HEK293 (cell line): ENCODE measurements at regions not wholly inside any gene's neighbourhood (a gene's known extent, or its start where the extent isn't known, plus 50 kb on each side); places are given as distances from the start of the nearest gene placed in this dataset.

Source experiments
- CTCF ChIA-PET: fragments of 350-600 bp; formaldehyde crosslinking; extraction: SDS; loops from one replicate; lab custom pipeline; 2021; ENCODE audit warnings: antibody characterized with exemption; lab: Yijun Ruan, JAX
- POLR2A ChIA-PET: fragments of 300-600 bp; formaldehyde crosslinking; extraction: SDS; loops from one replicate; lab custom pipeline; 2020; ENCODE audit warnings: antibody characterized with exemption, inconsistent platforms; lab: Yijun Ruan, JAX
- H3K27ac ChIP-seq: fragments of 200-500 bp; sonication (Bioruptor generic); 2 replicates; pipeline ENCODE4 v1.5.1; 2014; ENCODE audit warnings: low read depth, low read length, control low read depth, inconsistent platforms; ENCODE audit errors: extremely low read depth
- H3K36me3 ChIP-seq, 2 experiments: fragments of 200-500 bp in 1 of 2; sonication (Bioruptor generic) in 1 of 2; 1 replicate in 1 of 2; 2 replicates in 1 of 2; pipeline ENCODE4 v1.5.1; 2014 to 2017; ENCODE audit warnings: inconsistent platforms in 2 of 2, low read length in 2 of 2; ENCODE audit not compliant: control insufficient read depth in 2 of 2, insufficient read depth in 1 of 2
- H3K4me1 ChIP-seq: fragments of 200-500 bp; sonication (Bioruptor generic); 2 replicates; pipeline ENCODE4 v1.5.1; 2014; ENCODE audit warnings: mild to moderate bottlenecking, low read length, inconsistent platforms; ENCODE audit not compliant: control insufficient read depth, insufficient read depth
- H3K4me3 ChIP-seq: 2 replicates; pipeline ENCODE4 v1.5.1; 2011; ENCODE audit warnings: low read depth, mild to moderate bottlenecking, control low read depth, low read length, moderate library complexity
- H3K9me3 ChIP-seq: fragments of 200-500 bp; sonication (Bioruptor generic); 2 replicates; pipeline ENCODE4 v1.5.1; 2014; ENCODE audit warnings: low read depth, low read length, inconsistent platforms; ENCODE audit not compliant: control insufficient read depth, insufficient read depth
- GFI1B ChIP-seq: fragments of 450-650 bp; formaldehyde crosslinking; IDR thresholded peaks from 2 replicates; pipeline ENCODE4 v1.5.1; 2016; ENCODE audit warnings: missing biosample characterization, missing genetic modification characterization
- GLIS1 ChIP-seq: fragments of 450-650 bp; formaldehyde crosslinking; IDR thresholded peaks from 2 replicates; pipeline ENCODE4 v1.5.1; 2016; ENCODE audit warnings: missing biosample characterization, missing genetic modification characterization
- WT1 ChIP-seq: fragments of 450-650 bp; formaldehyde crosslinking; IDR thresholded peaks from 2 replicates; pipeline ENCODE4 v1.5.1; 2016; ENCODE audit warnings: missing biosample characterization, missing genetic modification characterization
- ZBTB17 ChIP-seq: fragments of 450-650 bp; formaldehyde crosslinking; IDR thresholded peaks from 2 replicates; pipeline ENCODE4 v1.5.1; 2016; ENCODE audit warnings: missing biosample characterization, missing genetic modification characterization
- ZBTB20 ChIP-seq: fragments of 450-650 bp; formaldehyde crosslinking; IDR thresholded peaks from 2 replicates; pipeline ENCODE4 v1.5.1; 2016; ENCODE audit warnings: missing biosample characterization, missing genetic modification characterization
- ZFP37 ChIP-seq: fragments of 450-650 bp; formaldehyde crosslinking; IDR thresholded peaks from 2 replicates; pipeline ENCODE4 v1.5.1; 2016; ENCODE audit warnings: missing biosample characterization, missing genetic modification characterization
- ZNF121 ChIP-seq: fragments of 450-650 bp; formaldehyde crosslinking; IDR thresholded peaks from 2 replicates; pipeline ENCODE4 v1.5.1; 2016; ENCODE audit warnings: missing biosample characterization, missing genetic modification characterization
- ZNF132 ChIP-seq: fragments of 450-650 bp; formaldehyde crosslinking; IDR thresholded peaks from 2 replicates; pipeline ENCODE4 v1.5.1; 2017; ENCODE audit warnings: missing biosample characterization, missing genetic modification characterization, borderline replicate concordance
- ZNF155 ChIP-seq: fragments of 450-650 bp; formaldehyde crosslinking; IDR thresholded peaks from 2 replicates; pipeline ENCODE4 v1.5.1; 2016; ENCODE audit warnings: missing biosample characterization, missing genetic modification characterization
- ZNF169 ChIP-seq: fragments of 450-650 bp; formaldehyde crosslinking; IDR thresholded peaks from 2 replicates; pipeline ENCODE4 v1.5.1; 2016; ENCODE audit warnings: missing biosample characterization, missing genetic modification characterization
- ZNF266 ChIP-seq: fragments of 450-650 bp; formaldehyde crosslinking; IDR thresholded peaks from 2 replicates; pipeline ENCODE4 v1.5.1; 2016; ENCODE audit warnings: missing biosample characterization, missing genetic modification characterization, low read depth
- ZNF341 ChIP-seq: fragments of 450-650 bp; formaldehyde crosslinking; IDR thresholded peaks from 2 replicates; pipeline ENCODE4; 2016; ENCODE audit warnings: low read depth, missing biosample characterization, missing genetic modification characterization
- ZNF366 ChIP-seq: fragments of 450-650 bp; formaldehyde crosslinking; conservative IDR thresholded peaks from 2 replicates; pipeline ENCODE4 v1.5.1; 2016; ENCODE audit warnings: missing biosample characterization, missing genetic modification characterization
- ZNF433 ChIP-seq: fragments of 450-650 bp; formaldehyde crosslinking; IDR thresholded peaks from 2 replicates; pipeline ENCODE4 v1.5.1; 2016; ENCODE audit warnings: missing biosample characterization, missing genetic modification characterization, low read depth
- ZNF521 ChIP-seq: fragments of 450-650 bp; formaldehyde crosslinking; IDR thresholded peaks from 2 replicates; pipeline ENCODE4 v1.5.1; 2017; ENCODE audit warnings: missing biosample characterization, mild to moderate bottlenecking, missing genetic modification characterization
- ZNF530 ChIP-seq: fragments of 450-650 bp; formaldehyde crosslinking; IDR thresholded peaks from 2 replicates; pipeline ENCODE4 v1.5.1; 2016; ENCODE audit warnings: low read depth, missing biosample characterization, missing genetic modification characterization
- ZNF558 ChIP-seq: fragments of 450-650 bp; formaldehyde crosslinking; IDR thresholded peaks from 2 replicates; pipeline ENCODE4 v1.5.1; 2016; ENCODE audit warnings: missing biosample characterization, missing genetic modification characterization
- ZNF600 ChIP-seq: fragments of 450-650 bp; formaldehyde crosslinking; IDR thresholded peaks from 2 replicates; pipeline ENCODE4 v1.5.1; 2016; ENCODE audit warnings: missing biosample characterization, missing genetic modification characterization
- ZNF623 ChIP-seq: fragments of 450-650 bp; formaldehyde crosslinking; IDR thresholded peaks from 2 replicates; pipeline ENCODE4 v1.5.1; 2016; ENCODE audit warnings: missing biosample characterization, missing genetic modification characterization
- ZNF768 ChIP-seq: fragments of 450-650 bp; formaldehyde crosslinking; IDR thresholded peaks from 2 replicates; pipeline ENCODE4 v1.5.1; 2018; ENCODE audit warnings: missing biosample characterization, mild to moderate bottlenecking, missing genetic modification characterization
- ZNF837 ChIP-seq: fragments of 450-650 bp; formaldehyde crosslinking; IDR thresholded peaks from 2 replicates; pipeline ENCODE4 v1.5.1; 2016; ENCODE audit warnings: missing biosample characterization, missing genetic modification characterization
- TF ChIP-seq, protein P1 (sequence below): fragments of 450-650 bp; formaldehyde crosslinking; IDR thresholded peaks from 2 replicates; pipeline ENCODE4 v1.5.1; 2016; ENCODE audit warnings: missing biosample characterization, missing genetic modification characterization, borderline replicate concordance
- TF ChIP-seq, protein P2 (sequence below): fragments of 450-650 bp; formaldehyde crosslinking; conservative IDR thresholded peaks from 2 replicates; pipeline ENCODE4 v1.5.1; 2016; ENCODE audit warnings: low read depth, missing biosample characterization, missing genetic modification characterization
- TF ChIP-seq, protein P3 (sequence below): fragments of 450-650 bp; formaldehyde crosslinking; IDR thresholded peaks from 2 replicates; pipeline ENCODE4 v1.5.1; 2016; ENCODE audit warnings: missing biosample characterization, missing genetic modification characterization
- TF ChIP-seq, protein P4 (sequence below): fragments of 450-650 bp; formaldehyde crosslinking; IDR thresholded peaks from 2 replicates; pipeline ENCODE4 v1.5.1; 2016; ENCODE audit warnings: missing biosample characterization, missing genetic modification characterization
- TF ChIP-seq, protein P5 (sequence below): fragments of 450-650 bp; formaldehyde crosslinking; IDR thresholded peaks from 2 replicates; pipeline ENCODE4 v1.5.1; 2016; ENCODE audit warnings: missing biosample characterization, missing genetic modification characterization

DNA sequence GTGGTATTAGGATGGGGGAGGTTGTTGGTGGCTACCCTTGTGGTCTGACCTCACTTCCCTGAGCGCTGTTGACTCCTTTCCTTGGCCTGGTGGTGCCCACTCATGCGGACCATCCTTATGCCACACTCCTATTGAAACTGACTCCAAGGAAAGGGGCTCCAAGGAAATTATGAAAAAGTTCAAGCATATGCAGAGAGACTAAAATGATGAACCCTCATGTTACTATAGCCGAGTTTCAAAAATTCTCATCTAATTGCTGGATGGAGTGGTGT, 75.0 kb upstream of the CALM2 start:
- ChIA-PET POLR2A (no interaction called here), CTCF (interaction anchor here (0.5 kb wide), 1 partner anchor 242 kb away, joined by 3 read pairs; no protein-coding TSS in a partner anchor)
- TF ChIP-seq ZNF341 (tag by site-specific recombination): no peak
- no peak for TF ChIP-seq ZFP37 (tag by site-specific recombination)
- no peak for TF ChIP-seq ZNF433
- no peak for TF ChIP-seq ZNF266
- TF ChIP-seq ZNF521 (tag by site-specific recombination): no peak
- TF ChIP-seq, protein P1, sequence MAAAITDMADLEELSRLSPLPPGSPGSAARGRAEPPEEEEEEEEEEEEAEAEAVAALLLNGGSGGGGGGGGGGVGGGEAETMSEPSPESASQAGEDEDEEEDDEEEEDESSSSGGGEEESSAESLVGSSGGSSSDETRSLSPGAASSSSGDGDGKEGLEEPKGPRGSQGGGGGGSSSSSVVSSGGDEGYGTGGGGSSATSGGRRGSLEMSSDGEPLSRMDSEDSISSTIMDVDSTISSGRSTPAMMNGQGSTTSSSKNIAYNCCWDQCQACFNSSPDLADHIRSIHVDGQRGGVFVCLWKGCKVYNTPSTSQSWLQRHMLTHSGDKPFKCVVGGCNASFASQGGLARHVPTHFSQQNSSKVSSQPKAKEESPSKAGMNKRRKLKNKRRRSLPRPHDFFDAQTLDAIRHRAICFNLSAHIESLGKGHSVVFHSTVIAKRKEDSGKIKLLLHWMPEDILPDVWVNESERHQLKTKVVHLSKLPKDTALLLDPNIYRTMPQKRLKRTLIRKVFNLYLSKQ (tag by site-specific recombination): no peak
- TF ChIP-seq ZNF155 (tag by site-specific recombination): no peak
- TF ChIP-seq ZBTB20 (tag by site-specific recombination): no peak
- TF ChIP-seq ZNF623 (tag by site-specific recombination): no peak
- no peak for TF ChIP-seq ZNF768
- no peak for TF ChIP-seq ZNF366 (tag by site-specific recombination)
- no peak for TF ChIP-seq GFI1B (tag by site-specific recombination)
- no peak for TF ChIP-seq ZNF132
- no peak for TF ChIP-seq ZNF530 (tag by site-specific recombination)
- no peak for TF ChIP-seq ZNF558 (tag by site-specific recombination)
- TF ChIP-seq, protein P2, sequence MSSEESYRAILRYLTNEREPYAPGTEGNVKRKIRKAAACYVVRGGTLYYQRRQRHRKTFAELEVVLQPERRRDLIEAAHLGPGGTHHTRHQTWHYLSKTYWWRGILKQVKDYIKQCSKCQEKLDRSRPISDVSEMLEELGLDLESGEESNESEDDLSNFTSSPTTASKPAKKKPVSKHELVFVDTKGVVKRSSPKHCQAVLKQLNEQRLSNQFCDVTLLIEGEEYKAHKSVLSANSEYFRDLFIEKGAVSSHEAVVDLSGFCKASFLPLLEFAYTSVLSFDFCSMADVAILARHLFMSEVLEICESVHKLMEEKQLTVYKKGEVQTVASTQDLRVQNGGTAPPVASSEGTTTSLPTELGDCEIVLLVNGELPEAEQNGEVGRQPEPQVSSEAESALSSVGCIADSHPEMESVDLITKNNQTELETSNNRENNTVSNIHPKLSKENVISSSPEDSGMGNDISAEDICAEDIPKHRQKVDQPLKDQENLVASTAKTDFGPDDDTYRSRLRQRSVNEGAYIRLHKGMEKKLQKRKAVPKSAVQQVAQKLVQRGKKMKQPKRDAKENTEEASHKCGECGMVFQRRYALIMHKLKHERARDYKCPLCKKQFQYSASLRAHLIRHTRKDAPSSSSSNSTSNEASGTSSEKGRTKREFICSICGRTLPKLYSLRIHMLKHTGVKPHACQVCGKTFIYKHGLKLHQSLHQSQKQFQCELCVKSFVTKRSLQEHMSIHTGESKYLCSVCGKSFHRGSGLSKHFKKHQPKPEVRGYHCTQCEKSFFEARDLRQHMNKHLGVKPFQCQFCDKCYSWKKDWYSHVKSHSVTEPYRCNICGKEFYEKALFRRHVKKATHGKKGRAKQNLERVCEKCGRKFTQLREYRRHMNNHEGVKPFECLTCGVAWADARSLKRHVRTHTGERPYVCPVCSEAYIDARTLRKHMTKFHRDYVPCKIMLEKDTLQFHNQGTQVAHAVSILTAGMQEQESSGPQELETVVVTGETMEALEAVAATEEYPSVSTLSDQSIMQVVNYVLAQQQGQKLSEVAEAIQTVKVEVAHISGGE (tag by site-specific recombination): no peak
- no peak for TF ChIP-seq ZNF169 (tag by site-specific recombination)
- H3K4me3 ChIP-seq: no peak overlapping the region
- no peak overlapping the region for H3K27ac ChIP-seq
- H3K36me3 ChIP-seq: no peaks in the 10 kb centered on the region
- H3K4me1 ChIP-seq: peaks cover 12% of the 10 kb centered on the region; the same call in 1 of the 2 replicates
- H3K9me3 ChIP-seq: no peaks in the 10 kb centered on the region

DNA sequence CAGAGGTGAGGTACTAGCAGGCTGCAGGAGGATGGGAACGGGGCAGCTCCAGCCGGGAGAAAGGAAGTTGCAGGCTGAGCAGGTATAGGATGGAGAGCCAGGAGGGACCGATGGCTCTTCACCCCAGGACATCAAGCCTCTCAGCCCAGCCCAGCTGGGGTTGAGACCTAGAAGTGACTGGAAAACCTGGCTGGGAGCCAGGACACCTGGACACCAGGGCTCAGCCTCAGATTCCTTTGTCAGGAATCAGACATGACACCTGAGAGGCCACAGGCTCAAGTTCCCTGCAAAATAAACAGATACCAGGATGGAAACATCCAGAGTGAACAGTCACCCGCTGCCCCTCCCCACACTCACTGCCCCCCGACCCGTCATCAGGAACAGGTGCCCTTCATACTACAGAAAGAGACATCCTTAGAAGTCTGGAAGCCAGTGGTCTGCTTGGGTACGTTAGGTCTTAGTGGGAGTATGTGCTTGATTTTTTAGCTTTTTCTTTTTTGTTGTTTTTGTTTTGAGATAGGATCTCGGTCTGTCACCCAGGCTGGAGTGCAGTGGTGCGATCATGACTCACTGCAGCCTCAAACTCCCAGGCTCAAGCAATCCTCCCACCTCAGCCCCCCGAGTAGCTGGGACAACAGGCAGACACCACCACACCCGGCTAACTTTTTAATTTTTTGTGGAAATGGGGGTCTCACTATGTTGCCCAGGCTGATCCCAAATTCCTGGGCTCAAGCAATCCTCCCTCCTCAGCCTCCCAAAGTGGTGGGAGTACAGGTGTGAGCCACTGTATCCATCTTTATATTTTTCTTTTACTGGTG, 74.5 kb upstream of the CALM2 start:
- no peak overlapping the region for H3K4me3 ChIP-seq
- CTCF ChIA-PET: no interaction called here
- TF ChIP-seq ZNF600 (tag by site-specific recombination) (0 out of 2 replicates have a peak, but pooled peaks have one; percentile 40), ZNF121 (0 out of 2 replicates have a peak, but pooled peaks have one; percentile 60), WT1 (tag by site-specific recombination) (peak; percentile 79), ZBTB17 (tag by site-specific recombination) (peak; percentile 35; the same call in 1 of the 2 replicates), ZNF837 (tag by site-specific recombination) (no peak), GLIS1 (tag by site-specific recombination) (peak; percentile 40)
- TF ChIP-seq, protein P3, sequence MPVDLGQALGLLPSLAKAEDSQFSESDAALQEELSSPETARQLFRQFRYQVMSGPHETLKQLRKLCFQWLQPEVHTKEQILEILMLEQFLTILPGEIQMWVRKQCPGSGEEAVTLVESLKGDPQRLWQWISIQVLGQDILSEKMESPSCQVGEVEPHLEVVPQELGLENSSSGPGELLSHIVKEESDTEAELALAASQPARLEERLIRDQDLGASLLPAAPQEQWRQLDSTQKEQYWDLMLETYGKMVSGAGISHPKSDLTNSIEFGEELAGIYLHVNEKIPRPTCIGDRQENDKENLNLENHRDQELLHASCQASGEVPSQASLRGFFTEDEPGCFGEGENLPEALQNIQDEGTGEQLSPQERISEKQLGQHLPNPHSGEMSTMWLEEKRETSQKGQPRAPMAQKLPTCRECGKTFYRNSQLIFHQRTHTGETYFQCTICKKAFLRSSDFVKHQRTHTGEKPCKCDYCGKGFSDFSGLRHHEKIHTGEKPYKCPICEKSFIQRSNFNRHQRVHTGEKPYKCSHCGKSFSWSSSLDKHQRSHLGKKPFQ (tag by site-specific recombination): peak; percentile 63; the same call in 1 of the 2 replicates
- TF ChIP-seq, protein P4, sequence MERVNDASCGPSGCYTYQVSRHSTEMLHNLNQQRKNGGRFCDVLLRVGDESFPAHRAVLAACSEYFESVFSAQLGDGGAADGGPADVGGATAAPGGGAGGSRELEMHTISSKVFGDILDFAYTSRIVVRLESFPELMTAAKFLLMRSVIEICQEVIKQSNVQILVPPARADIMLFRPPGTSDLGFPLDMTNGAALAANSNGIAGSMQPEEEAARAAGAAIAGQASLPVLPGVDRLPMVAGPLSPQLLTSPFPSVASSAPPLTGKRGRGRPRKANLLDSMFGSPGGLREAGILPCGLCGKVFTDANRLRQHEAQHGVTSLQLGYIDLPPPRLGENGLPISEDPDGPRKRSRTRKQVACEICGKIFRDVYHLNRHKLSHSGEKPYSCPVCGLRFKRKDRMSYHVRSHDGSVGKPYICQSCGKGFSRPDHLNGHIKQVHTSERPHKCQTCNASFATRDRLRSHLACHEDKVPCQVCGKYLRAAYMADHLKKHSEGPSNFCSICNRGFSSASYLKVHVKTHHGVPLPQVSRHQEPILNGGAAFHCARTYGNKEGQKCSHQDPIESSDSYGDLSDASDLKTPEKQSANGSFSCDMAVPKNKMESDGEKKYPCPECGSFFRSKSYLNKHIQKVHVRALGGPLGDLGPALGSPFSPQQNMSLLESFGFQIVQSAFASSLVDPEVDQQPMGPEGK (tag by site-specific recombination): peak; percentile 44; the same call in 1 of the 2 replicates
- TF ChIP-seq, protein P5, sequence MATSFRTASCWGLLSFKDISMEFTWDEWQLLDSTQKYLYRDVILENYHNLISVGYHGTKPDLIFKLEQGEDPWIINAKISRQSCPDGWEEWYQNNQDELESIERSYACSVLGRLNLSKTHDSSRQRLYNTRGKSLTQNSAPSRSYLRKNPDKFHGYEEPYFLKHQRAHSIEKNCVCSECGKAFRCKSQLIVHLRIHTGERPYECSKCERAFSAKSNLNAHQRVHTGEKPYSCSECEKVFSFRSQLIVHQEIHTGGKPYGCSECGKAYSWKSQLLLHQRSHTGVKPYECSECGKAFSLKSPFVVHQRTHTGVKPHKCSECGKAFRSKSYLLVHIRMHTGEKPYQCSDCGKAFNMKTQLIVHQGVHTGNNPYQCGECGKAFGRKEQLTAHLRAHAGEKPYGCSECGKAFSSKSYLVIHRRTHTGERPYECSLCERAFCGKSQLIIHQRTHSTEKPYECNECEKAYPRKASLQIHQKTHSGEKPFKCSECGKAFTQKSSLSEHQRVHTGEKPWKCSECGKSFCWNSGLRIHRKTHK (tag by site-specific recombination): no peak
- TF ChIP-seq, all 188 proteins: peak for 7
- Histone ChIP-seq H3K9me3 (no peaks in the 10 kb centered on the region), H3K36me3 (no peaks in the 10 kb centered on the region), H3K4me1 (peaks cover 12% of the 10 kb centered on the region; the same call in 1 of the 2 replicates), H3K27ac (no peak overlapping the region)
- POLR2A ChIA-PET: no interaction called here
